IMR-90 (cell line): ENCODE measurements at regions not wholly inside any gene's neighbourhood (a gene's known extent, or its start where the extent isn't known, plus 50 kb on each side); places are given as distances from the start of the nearest gene placed in this dataset.

Experiments used
- ATAC-seq: fragments of 200-7000 bp; cut with Tn5 transposase; 2 replicates; pipeline ENCODE4 v1.9.1; 2020; ENCODE audit warnings: low read depth, mild to moderate bottlenecking, moderate library complexity
- BruUV-seq: library from RNA; stranded (reverse); fragments of 400-500 nt; replicated peaks from 2 replicates; lab custom pipeline; 2021; lab: Mats Ljungman, UMichigan
- CTCF ChIA-PET: fragments of 300-600 bp; formaldehyde crosslinking; extraction: SDS; loops from one replicate; lab custom pipeline; 2021; ENCODE audit warnings: antibody characterized with exemption; lab: Yijun Ruan, JAX
- POLR2A ChIA-PET: fragments of 300-600 bp; sonication (Branson Sonifier 250); formaldehyde crosslinking; loops from one replicate; lab custom pipeline; 2022; ENCODE audit warnings: antibody characterized with exemption; ENCODE audit not compliant: unreplicated experiment; lab: Charles Lee
- DNase-seq: peaks from one replicate; pipeline ENCODE4 v3.0.0; 2013
- H2AFZ ChIP-seq: replicated peaks from 2 replicates; pipeline ENCODE3; 2013; ENCODE audit warnings: low read length, mild to moderate bottlenecking; ENCODE audit not compliant: poor library complexity
- H2AK5ac ChIP-seq: 2 replicates; pipeline ENCODE4 v1.6.1; 2013; ENCODE audit warnings: low read depth, low read length, inconsistent platforms
- H2AK9ac ChIP-seq: replicated peaks from 2 replicates; pipeline ENCODE3; 2013; ENCODE audit warnings: mild to moderate bottlenecking, low read depth, low read length, moderate library complexity; ENCODE audit not compliant: poor library complexity
- H2BK120ac ChIP-seq: 2 replicates; pipeline ENCODE4 v1.6.1; 2013; ENCODE audit warnings: low read depth, low read length, inconsistent platforms
- H2BK15ac ChIP-seq: 3 replicates; pipeline ENCODE4 v1.6.1; 2013; ENCODE audit warnings: low read depth, low read length, inconsistent platforms
- H2BK20ac ChIP-seq: 2 replicates; pipeline ENCODE4 v1.6.1; 2013; ENCODE audit warnings: low read depth, mild to moderate bottlenecking, inconsistent platforms, low read length, moderate library complexity
- H2BK5ac ChIP-seq: 2 replicates; pipeline ENCODE4 v1.6.1; 2013; ENCODE audit warnings: mild to moderate bottlenecking, low read depth, low read length, inconsistent platforms; ENCODE audit not compliant: poor library complexity, severe bottlenecking
- H3K14ac ChIP-seq: replicated peaks from 2 replicates; pipeline ENCODE4 v1.6.1; 2013; ENCODE audit warnings: low read depth, low read length, inconsistent platforms
- H3K18ac ChIP-seq: 2 replicates; pipeline ENCODE4 v1.6.1; 2013; ENCODE audit warnings: low read depth, low read length, control low read depth
- H3K23ac ChIP-seq: 2 replicates; pipeline ENCODE4 v1.6.1; 2013; ENCODE audit warnings: low read depth, low read length, inconsistent platforms
- H3K27ac ChIP-seq: 2 replicates; pipeline ENCODE4 v1.5.1; 2013; ENCODE audit warnings: mild to moderate bottlenecking, control low read depth, low read length; ENCODE audit not compliant: insufficient read depth
- H3K27me3 ChIP-seq: 2 replicates; pipeline ENCODE4 v1.6.1; 2013; ENCODE audit warnings: low read length; ENCODE audit not compliant: control insufficient read depth, insufficient read depth
- H3K36me3 ChIP-seq: 2 replicates; pipeline ENCODE4 v1.6.1; 2013; ENCODE audit warnings: low read length, mixed read lengths; ENCODE audit not compliant: control insufficient read depth, insufficient read depth
- H3K4ac ChIP-seq: 2 replicates; pipeline ENCODE4 v1.6.1; 2013; ENCODE audit warnings: low read depth, low read length, inconsistent platforms
- H3K4me1 ChIP-seq: 2 replicates; pipeline ENCODE4 v1.6.1; 2013; ENCODE audit warnings: low read length, mixed read lengths; ENCODE audit not compliant: control insufficient read depth, insufficient read depth
- H3K4me2 ChIP-seq: 2 replicates; pipeline ENCODE4 v1.6.1; 2013; ENCODE audit warnings: low read depth, mild to moderate bottlenecking, control low read depth, low read length, moderate library complexity
- H3K4me3 ChIP-seq: 2 replicates; pipeline ENCODE4 v1.5.1; 2013; ENCODE audit warnings: low read depth, mild to moderate bottlenecking, control low read depth, low read length, moderate library complexity; ENCODE audit not compliant: insufficient read depth
- H3K56ac ChIP-seq: 2 replicates; pipeline ENCODE4 v1.6.1; 2013; ENCODE audit warnings: low read length, inconsistent platforms; ENCODE audit not compliant: insufficient read depth; ENCODE audit errors: extremely low read depth
- H3K79me1 ChIP-seq, 2 experiments: 2 replicates each; pipeline ENCODE4 v1.6.1; 2013; ENCODE audit warnings: low read length in 2 of 2, inconsistent platforms in 1 of 2, low read depth in 1 of 2
- H3K9ac ChIP-seq: 2 replicates; pipeline ENCODE4 v1.6.1; 2013; ENCODE audit warnings: low read depth, low read length, control low read depth
- H3K9me1 ChIP-seq: 2 replicates; pipeline ENCODE4 v1.6.1; 2013; ENCODE audit warnings: low read length, inconsistent platforms; ENCODE audit not compliant: insufficient read depth
- H3K9me3 ChIP-seq: 2 replicates; pipeline ENCODE4 v1.6.1; 2013; ENCODE audit warnings: low read length; ENCODE audit not compliant: control insufficient read depth, insufficient read depth
- H4K20me1 ChIP-seq: 2 replicates; pipeline ENCODE4 v1.6.1; 2013; ENCODE audit warnings: low read length, inconsistent platforms; ENCODE audit not compliant: insufficient read depth
- H4K5ac ChIP-seq: 2 replicates; pipeline ENCODE4 v1.6.1; 2013; ENCODE audit warnings: mild to moderate bottlenecking, low read depth, low read length, control low read depth
- H4K8ac ChIP-seq, 2 experiments: 2 replicates each; pipeline ENCODE4 v1.6.1; 2013; ENCODE audit warnings: low read depth in 2 of 2, low read length in 2 of 2, control low read depth in 1 of 2, inconsistent platforms in 1 of 2
- H4K91ac ChIP-seq: 2 replicates; pipeline ENCODE4 v1.6.1; 2013; ENCODE audit warnings: low read depth, low read length, inconsistent platforms; ENCODE audit not compliant: insufficient read depth
- BHLHE40 ChIP-seq: fragments of 150-350 bp; IDR thresholded peaks from 2 replicates; pipeline ENCODE4 v1.6.1; 2016; ENCODE audit warnings: mild to moderate bottlenecking, low read depth, low read length
- CEBPB ChIP-seq: IDR thresholded peaks from 2 replicates; pipeline ENCODE4 v1.6.1; 2012; ENCODE audit warnings: low read depth, low read length, improper control_type of control experiment
- CHD1 ChIP-seq: IDR thresholded peaks from 2 replicates; pipeline ENCODE4 v1.6.1; 2012; ENCODE audit warnings: low read depth, low read length, improper control_type of control experiment
- CTCF ChIP-seq: conservative IDR thresholded peaks from 2 replicates; pipeline ENCODE4 v1.5.1; 2012; ENCODE audit warnings: mild to moderate bottlenecking, low read depth, low read length, improper control_type of control experiment
- ELK1 ChIP-seq: fragments of 150-350 bp; IDR thresholded peaks from 2 replicates; pipeline ENCODE4 v1.6.1; 2016; ENCODE audit warnings: low read depth, mild to moderate bottlenecking, low read length, moderate library complexity, borderline replicate concordance
- FOS ChIP-seq: fragments of 150-350 bp; IDR thresholded peaks from 2 replicates; pipeline ENCODE4 v1.6.1; 2016; ENCODE audit warnings: low read depth, low read length
- MAFK ChIP-seq: IDR thresholded peaks from 2 replicates; pipeline ENCODE4 v1.6.1; 2012; ENCODE audit warnings: low read depth, low read length, improper control_type of control experiment
- MAZ ChIP-seq: IDR thresholded peaks from 2 replicates; pipeline ENCODE4 v1.6.1; 2012; ENCODE audit warnings: low read depth, mild to moderate bottlenecking, low read length, improper control_type of control experiment, moderate library complexity, borderline replicate concordance
- MXI1 ChIP-seq: IDR thresholded peaks from 2 replicates; pipeline ENCODE4 v1.6.1; 2012; ENCODE audit warnings: low read depth, mild to moderate bottlenecking, low read length, moderate library complexity, borderline replicate concordance
- NFE2L2 ChIP-seq: fragments of 150-350 bp; IDR thresholded peaks from 2 replicates; pipeline ENCODE4 v1.6.1; 2016; ENCODE audit warnings: low read depth, mild to moderate bottlenecking, low read length
- POLR2A ChIP-seq: IDR thresholded peaks from 2 replicates; pipeline ENCODE4 v1.6.1; 2012; ENCODE audit warnings: mild to moderate bottlenecking, low read depth, low read length
- RAD21 ChIP-seq: IDR thresholded peaks from 2 replicates; pipeline ENCODE4 v1.6.1; 2012; ENCODE audit warnings: low read length, improper control_type of control experiment
- RCOR1 ChIP-seq: IDR thresholded peaks from 2 replicates; pipeline ENCODE4 v1.6.1; 2012; ENCODE audit warnings: mild to moderate bottlenecking, low read length, improper control_type of control experiment; ENCODE audit not compliant: insufficient replicate concordance
- RFX5 ChIP-seq: IDR thresholded peaks from 2 replicates; pipeline ENCODE4 v1.8.0; 2012; ENCODE audit warnings: low read depth, mild to moderate bottlenecking, low read length, moderate library complexity
- SMC3 ChIP-seq: fragments of 150-350 bp; IDR thresholded peaks from 2 replicates; pipeline ENCODE4 v1.6.1; 2016; ENCODE audit warnings: low read depth, mild to moderate bottlenecking, antibody characterized with exemption, low read length, moderate library complexity
- USF2 ChIP-seq: fragments of 150-350 bp; IDR thresholded peaks from 2 replicates; pipeline ENCODE4 v1.6.1; 2017; ENCODE audit warnings: mild to moderate bottlenecking, antibody characterized with exemption, low read length, low read depth
- WGBS, 2 experiments: methylation state at CpG; one replicate each; pipeline versions ENCODE4 v1.1.5 to v1.1.7; 2013; ENCODE audit warnings: missing lambda C conversion rate in 2 of 2; ENCODE audit not compliant: insufficient read length in 1 of 2; ENCODE audit errors: extremely low coverage in 2 of 2; 5-methylcytosine and 5-hydroxymethylcytosine counted together
- dilution Hi-C: fragments of 300-500 bp; cut with HindIII; formaldehyde crosslinking; loops from one replicate; pipeline ENCODE4 v1.14.3; 2018; ENCODE audit warnings: low sequenced_read_pairs; ENCODE audit not compliant: unreplicated experiment
- in situ Hi-C: fragments of 300-500 bp; cut with MboI; formaldehyde crosslinking; loops from 3 replicates; pipeline ENCODE4 v1.14.3; 2019; ENCODE audit warnings: low sequenced_read_pairs, inconsistent platforms, mixed read lengths
- intact Hi-C: fragments of 100-400 bp; cut with micrococcal nuclease; formaldehyde crosslinking; loops from 2 replicates; pipeline ENCODE4 v1.10.0; 2022

GRCh38 chr2:234259440-234259839, 208.9 kb downstream of the SPP2 start:
- Histone ChIP-seq H2AK5ac (peak overlapping the region; percentile 96), H3K27ac (peak overlapping the region; percentile 12; the same call in 1 of the 2 replicates), H3K79me1 (no peaks in the 10 kb centered on the region), H4K91ac (peak overlapping the region; percentile 69), H3K9me1 (peaks cover 8% of the 10 kb centered on the region), H3K27me3 (no peaks in the 10 kb centered on the region), H3K56ac (no peak overlapping the region), H3K4me1 (peaks cover 10% of the 10 kb centered on the region), H3K36me3 (no peaks in the 10 kb centered on the region), H3K23ac (no peak overlapping the region), H4K8ac (peak overlapping the region in 1 of 2 experiments; percentile 47; a peak in 3 of 4 replicates), H2BK15ac (peak overlapping the region; percentile 42; the same call in 2 of the 3 replicates), H3K14ac (no peak overlapping the region), H3K4me3 (no peak overlapping the region), H2BK120ac (peak overlapping the region; percentile 82), H4K5ac (peak overlapping the region; percentile 25; the same call in 1 of the 2 replicates), H3K18ac (0 out of 2 replicates have a peak overlapping the region, but pooled peaks have one; percentile 29), H2BK20ac (peak overlapping the region; percentile 76; the same call in 1 of the 2 replicates), H3K4ac (peak overlapping the region; percentile 69), H2BK5ac (peak overlapping the region; percentile 93), H3K9ac (no peak overlapping the region), H3K4me2 (no peak overlapping the region), H4K20me1 (no peaks in the 10 kb centered on the region), H2AK9ac (peak overlapping the region; percentile 75), H2AFZ (peak overlapping the region; percentile 80), H3K9me3 (no peaks in the 10 kb centered on the region)
- TF ChIP-seq MXI1 (no peak), CTCF (no peak), MAZ (no peak), USF2 (no peak), NFE2L2 (no peak), FOS (no peak), ELK1 (no peak), RFX5 (no peak), CHD1 (no peak), RAD21 (no peak), SMC3 (no peak), CEBPB (no peak), RCOR1 (no peak), MAFK (no peak), BHLHE40 (no peak), POLR2A (no peak)
- intact Hi-C loops = loop anchor here (10.0 kb wide), 1 partner anchor 285 kb away; no protein-coding TSS in a partner anchor
- no CpG with 5 or more reads among the region's 2 CpGs for WGBS, 2 experiments
- no peak for DNase-seq
- ChIA-PET CTCF (no interaction called here), POLR2A (no interaction called here)
- in situ Hi-C loops = loop anchor here (25.0 kb wide), 1 partner anchor 853 kb away; no protein-coding TSS in a partner anchor
- dilution Hi-C loops = no loop called here
- BruUV-seq = no TSS peak
- no peak for ATAC-seq
